GM23248 (cell line): ENCODE measurements at regions not wholly inside any gene's neighbourhood (a gene's known extent, or its start where the extent isn't known, plus 50 kb on each side); places are given as distances from the start of the nearest gene placed in this dataset.

Experiments
- EZH2 ChIP-seq: fragments of 200-600 bp; sonication (generic); IDR thresholded peaks from 2 replicates; pipeline ENCODE4 v1.6.1; 2018; ENCODE audit warnings: antibody characterized with exemption, mild to moderate bottlenecking; ENCODE audit not compliant: insufficient read depth, poor library complexity, severe bottlenecking
- EZH2phosphoT487 ChIP-seq: fragments of 200-600 bp; sonication (generic); IDR thresholded peaks from 2 replicates; pipeline ENCODE4 v1.6.1; 2018; ENCODE audit warnings: antibody characterized with exemption, moderate library complexity, mild to moderate bottlenecking, low read depth; ENCODE audit not compliant: insufficient read depth

GRCh38 chr18:45250479-45250878, 364.8 kb upstream of the SLC14A2 start:
- no peak for TF ChIP-seq EZH2phosphoT487
- no peak for TF ChIP-seq EZH2
